ENCODE measurements at regions not wholly inside any gene's neighbourhood (a gene's known extent, or its start where the extent isn't known, plus 50 kb on each side); places are given as distances from the start of the nearest gene placed in this dataset.

GRCh38 chr3:144470666-144471065 lies 499.0 kb downstream of the DIPK2A start:
- Histone ChIP-seq H3K27me3 (replicated peaks; ENCODE audit: insufficient read depth) (no peaks in the 10 kb centered on the region), H3K4me3 (no peak overlapping the region), H3K36me3 (no peaks in the 10 kb centered on the region), H3K9me3 (no peaks in the 10 kb centered on the region), H3K27ac (no peak overlapping the region), H3K4me1 (ENCODE audit: control insufficient read depth in 1 of 2, low read depth in 2 of 2) (no peaks in the 10 kb centered on the region)
- TF ChIP-seq CTCF (IDR thresholded peaks at IDR 0.05): no peak
- DNase-seq (ENCODE audit: low spot score) (no peak), ATAC-seq (ENCODE audit: insufficient number of reproducible peaks, low FRiP score, low read depth) (no peak)

- no peaks in the 10 kb centered on the region for H3K36me3 ChIP-seq
- H3K9me3 ChIP-seq: no peaks in the 10 kb centered on the region
- DNase-seq (ENCODE audit: low spot score) (no peak), ATAC-seq (ENCODE audit: insufficient number of reproducible peaks, low FRiP score, low read depth) (no peak)
- H3K4me1 ChIP-seq (ENCODE audit: control insufficient read depth in 1 of 2, low read depth in 2 of 2): no peaks in the 10 kb centered on the region
- TF ChIP-seq CTCF (IDR thresholded peaks at IDR 0.05): no peak
- no peak overlapping the region for H3K4me3 ChIP-seq
- no peaks in the 10 kb centered on the region for H3K27me3 ChIP-seq (replicated peaks; ENCODE audit: insufficient read depth)
- H3K27ac ChIP-seq: no peak overlapping the region
Measured at GRCh38 chr3:144477593-144477992, 506.0 kb downstream of the DIPK2A start.

GRCh38 chr3:144480416-144480919 lies 508.8 kb downstream of the DIPK2A start:
- no peaks in the 10 kb centered on the region for H3K4me1 ChIP-seq (ENCODE audit: control insufficient read depth in 1 of 2, low read depth in 2 of 2)
- ATAC-seq (ENCODE audit: insufficient number of reproducible peaks, low FRiP score, low read depth) (no peak), DNase-seq (ENCODE audit: low spot score) (no peak)
- H3K27ac ChIP-seq: no peak overlapping the region
- H3K27me3 ChIP-seq (replicated peaks; ENCODE audit: insufficient read depth): no peaks in the 10 kb centered on the region
- no peaks in the 10 kb centered on the region for H3K9me3 ChIP-seq
- H3K4me3 ChIP-seq: no peak overlapping the region
- TF ChIP-seq CTCF (IDR thresholded peaks at IDR 0.05): no peak
- H3K36me3 ChIP-seq: no peaks in the 10 kb centered on the region

- no peak overlapping the region for H3K27ac ChIP-seq
- H3K36me3 ChIP-seq: no peaks in the 10 kb centered on the region
- no peak overlapping the region for H3K4me3 ChIP-seq
- ATAC-seq (ENCODE audit: insufficient number of reproducible peaks, low FRiP score, low read depth) (no peak), DNase-seq (ENCODE audit: low spot score) (no peak)
- H3K27me3 ChIP-seq (replicated peaks; ENCODE audit: insufficient read depth): no peaks in the 10 kb centered on the region
- no peaks in the 10 kb centered on the region for H3K9me3 ChIP-seq
- H3K4me1 ChIP-seq (ENCODE audit: control insufficient read depth in 1 of 2, low read depth in 2 of 2): no peaks in the 10 kb centered on the region
- TF ChIP-seq CTCF (IDR thresholded peaks at IDR 0.05): no peak
Measured at GRCh38 chr3:144482876-144483275, 511.3 kb downstream of the DIPK2A start.

GRCh38 chr3:144487011-144487410 lies 515.4 kb downstream of the DIPK2A start:
- Histone ChIP-seq H3K27ac (no peak overlapping the region), H3K4me3 (no peak overlapping the region), H3K36me3 (no peaks in the 10 kb centered on the region), H3K4me1 (ENCODE audit: control insufficient read depth in 1 of 2, low read depth in 2 of 2) (no peaks in the 10 kb centered on the region), H3K9me3 (no peaks in the 10 kb centered on the region), H3K27me3 (replicated peaks; ENCODE audit: insufficient read depth) (no peaks in the 10 kb centered on the region)
- no peak for TF ChIP-seq CTCF (IDR thresholded peaks at IDR 0.05)
- DNase-seq (ENCODE audit: low spot score): no peak
- ATAC-seq (ENCODE audit: insufficient number of reproducible peaks, low FRiP score, low read depth): no peak
